ENCODE measurements at regions not wholly inside any gene's neighbourhood (a gene's known extent, or its start where the extent isn't known, plus 50 kb on each side); places are given as distances from the start of the nearest gene placed in this dataset.

- TF ChIP-seq EP300 (IDR thresholded peaks at IDR 0.05; ENCODE audit: borderline replicate concordance) (no peak), MAX (IDR thresholded peaks at IDR 0.05) (no peak), EGR1 (IDR thresholded peaks at IDR 0.05) (no peak), RAD21 (IDR thresholded peaks at IDR 0.05; ENCODE audit: low read depth) (no peak), TAF1 (IDR thresholded peaks at IDR 0.05; ENCODE audit: low read depth) (no peak), CREB1 (IDR thresholded peaks at IDR 0.05; ENCODE audit: low read depth) (no peak), REST (IDR thresholded peaks at IDR 0.05; ENCODE audit: low read depth) (no peak), CEBPB (IDR thresholded peaks at IDR 0.05) (no peak), FOXM1 (IDR thresholded peaks at IDR 0.05; ENCODE audit: borderline replicate concordance, low read depth) (no peak), NFIC (IDR thresholded peaks at IDR 0.05) (no peak), TCF12 (IDR thresholded peaks at IDR 0.05; ENCODE audit: low read depth) (no peak), ZBTB7A (IDR thresholded peaks at IDR 0.05; ENCODE audit: low read depth) (no peak), YY1 (IDR thresholded peaks at IDR 0.05; ENCODE audit: low read depth) (no peak)
These were observed 413.1 kb downstream of the MED13L start for GRCh38 chr12:115864396-115864795.
